SK-N-SH (cell line): ENCODE measurements at regions not wholly inside any gene's neighbourhood (a gene's known extent, or its start where the extent isn't known, plus 50 kb on each side); places are given as distances from the start of the nearest gene placed in this dataset.

Experiments used
- CTCF ChIA-PET: fragments of 300-600, 350-600 bp; formaldehyde crosslinking; extraction: SDS; loops from one replicate; lab custom pipeline; 2021; lab: Yijun Ruan, JAX
- POLR2A ChIA-PET: fragments of 350-600 bp; sonication (Branson Sonifier 250); formaldehyde crosslinking; extraction: SDS; loops from one replicate; lab custom pipeline; 2020; ENCODE audit warnings: antibody characterized with exemption, inconsistent platforms; lab: Yijun Ruan, JAX
- DNase-seq: peaks from one replicate; pipeline ENCODE4 v3.0.0; 2012
- H2AFZ ChIP-seq: fragments of 200-600 bp; sonication (generic); 2 replicates; pipeline ENCODE4 v1.8.1; 2016; ENCODE audit warnings: antibody characterized with exemption, mild to moderate bottlenecking, low read depth
- H3F3A ChIP-seq: fragments of 200-600 bp; sonication (generic); replicated peaks from 2 replicates; pipeline ENCODE3; 2016; ENCODE audit warnings: antibody characterized with exemption, mild to moderate bottlenecking; ENCODE audit not compliant: insufficient read depth
- H3K27ac ChIP-seq, 2 experiments: fragments of 200-500 bp in 1 of 2; fragments of 200-600 bp in 1 of 2; sonication (Bioruptor generic) in 1 of 2; sonication (generic), shearing (Covaris generic) in 1 of 2; 2 replicates each; pipeline versions ENCODE4 v1.5.1 to v1.6.1; 2014 to 2016; ENCODE audit warnings: low read depth in 2 of 2, inconsistent platforms in 1 of 2, low read length in 1 of 2, mild to moderate bottlenecking in 1 of 2, mixed read lengths in 1 of 2
- H3K27me3 ChIP-seq: fragments of 200-600 bp; sonication (generic), shearing (Covaris generic); 2 replicates; pipeline ENCODE4 v1.6.1; 2016; ENCODE audit warnings: mixed run types; ENCODE audit not compliant: insufficient read depth
- H3K36me3 ChIP-seq, 2 experiments: fragments of 200-500 bp in 1 of 2; fragments of 200-600 bp in 1 of 2; sonication (Bioruptor generic) in 1 of 2; sonication (generic) in 1 of 2; replicated peaks in 1 of 2; 2 replicates each; pipeline versions ENCODE3 to v1.5.1; 2014 to 2016; ENCODE audit warnings: low read length in 1 of 2, mild to moderate bottlenecking in 1 of 2; ENCODE audit not compliant: insufficient read depth in 2 of 2, control insufficient read depth in 1 of 2
- H3K4me1 ChIP-seq, 2 experiments: fragments of 200-500 bp in 1 of 2; fragments of 200-600 bp in 1 of 2; sonication (Bioruptor generic) in 1 of 2; sonication (generic), shearing (Covaris generic) in 1 of 2; 2 replicates each; pipeline versions ENCODE4 v1.5.1 to v1.6.1; 2014 to 2016; ENCODE audit warnings: low read depth in 1 of 2, low read length in 1 of 2, mixed run types in 1 of 2; ENCODE audit not compliant: insufficient read depth in 2 of 2, control insufficient read depth in 1 of 2
- H3K4me2 ChIP-seq: fragments of 200-600 bp; sonication (generic), shearing (Covaris generic); 2 replicates; pipeline ENCODE4 v1.6.1; 2017; ENCODE audit warnings: mixed run types
- H3K4me3 ChIP-seq, 2 experiments: fragments of 200-500 bp in 1 of 2; fragments of 200-600 bp in 1 of 2; sonication (Bioruptor generic) in 1 of 2; sonication (generic), shearing (Covaris generic) in 1 of 2; 2 replicates each; pipeline versions ENCODE4 v1.5.1 to v1.8.1; 2014 to 2016; ENCODE audit warnings: low read depth in 2 of 2, inconsistent platforms in 1 of 2, low read length in 1 of 2, mild to moderate bottlenecking in 1 of 2, mixed read lengths in 1 of 2, moderate library complexity in 1 of 2
- H3K79me2 ChIP-seq: fragments of 200-600 bp; sonication (generic); 2 replicates; pipeline ENCODE4 v1.8.1; 2017; ENCODE audit warnings: mild to moderate bottlenecking; ENCODE audit not compliant: insufficient read depth
- H3K9ac ChIP-seq: fragments of 200-600 bp; sonication (generic); 2 replicates; pipeline ENCODE4 v1.6.1; 2017; ENCODE audit warnings: mixed run types
- H3K9me2 ChIP-seq: fragments of 200-600 bp; sonication (generic); 2 replicates; pipeline ENCODE4 v1.6.1; 2017; ENCODE audit warnings: mixed run types
- H3K9me3 ChIP-seq: fragments of 200-600 bp; sonication (generic); 2 replicates; pipeline ENCODE4 v1.6.1; 2017; ENCODE audit warnings: mixed run types, mild to moderate bottlenecking, moderate library complexity
- H4K20me1 ChIP-seq: fragments of 200-600 bp; sonication (generic); 2 replicates; pipeline ENCODE4 v1.6.1; 2017; ENCODE audit warnings: mild to moderate bottlenecking, mixed run types; ENCODE audit not compliant: insufficient read depth
- CHD2 ChIP-seq: fragments of 150-350 bp; IDR thresholded peaks from 2 replicates; pipeline ENCODE4 v1.6.1; 2018; ENCODE audit warnings: low read length; ENCODE audit not compliant: partially characterized antibody
- ELF1 ChIP-seq: IDR thresholded peaks from 2 replicates; pipeline ENCODE4 v1.4.0; 2012
- EP300 ChIP-seq, 2 experiments: IDR thresholded peaks; 2 replicates each; pipeline versions ENCODE4 v1.4.0 to v1.6.1; 2012; ENCODE audit warnings: borderline replicate concordance in 1 of 2, low read depth in 1 of 2, low read length in 1 of 2
- EZH2phosphoT487 ChIP-seq: fragments of 200-600 bp; sonication (generic); IDR thresholded peaks from 2 replicates; pipeline ENCODE4 v1.6.1; 2017; ENCODE audit warnings: low read depth, mixed run types, mild to moderate bottlenecking, antibody characterized with exemption, moderate library complexity, borderline replicate concordance
- FOXJ3 ChIP-seq: sonication (generic); formaldehyde crosslinking; IDR thresholded peaks from 2 replicates; pipeline ENCODE4 v1.5.1; 2020; ENCODE audit warnings: mild to moderate bottlenecking, missing genetic modification reagents
- FOXM1 ChIP-seq: IDR thresholded peaks from 2 replicates; pipeline ENCODE4 v1.4.0; 2012; ENCODE audit warnings: low read depth, mild to moderate bottlenecking
- GABPA ChIP-seq: IDR thresholded peaks from 2 replicates; pipeline ENCODE4 v1.4.0; 2012; ENCODE audit warnings: low read depth, mild to moderate bottlenecking
- GATA2 ChIP-seq: sonication (generic); formaldehyde crosslinking; IDR thresholded peaks from 2 replicates; pipeline ENCODE4 v1.5.0; 2020; ENCODE audit warnings: mild to moderate bottlenecking, missing genetic modification reagents
- MEF2A ChIP-seq: IDR thresholded peaks from 2 replicates; pipeline ENCODE4 v1.4.0; 2012; ENCODE audit warnings: low read depth, borderline replicate concordance
- POLR2AphosphoS5 ChIP-seq: IDR thresholded peaks from 2 replicates; pipeline ENCODE4 v1.6.1; 2012; ENCODE audit warnings: low read depth, low read length
- RAD21 ChIP-seq: IDR thresholded peaks from 2 replicates; pipeline ENCODE4 v1.6.1; 2012; ENCODE audit warnings: mild to moderate bottlenecking, low read length
- RXRA ChIP-seq: IDR thresholded peaks from 2 replicates; pipeline ENCODE4 v1.4.0; 2012; ENCODE audit warnings: low read depth, mild to moderate bottlenecking, borderline replicate concordance
- TAF1 ChIP-seq: IDR thresholded peaks from 2 replicates; pipeline ENCODE4 v1.6.1; 2012; ENCODE audit warnings: low read depth, mild to moderate bottlenecking, low read length, moderate library complexity, borderline replicate concordance
- TEAD4 ChIP-seq: IDR thresholded peaks from 2 replicates; pipeline ENCODE4 v1.4.0; 2012; ENCODE audit warnings: mild to moderate bottlenecking, borderline replicate concordance; ENCODE audit not compliant: insufficient read depth
- YY1 ChIP-seq: IDR thresholded peaks from 2 replicates; pipeline ENCODE4 v1.4.0; 2012; ENCODE audit warnings: low read depth, mild to moderate bottlenecking
- WGBS: methylation state at CpG from one replicate; pipeline ENCODE4 v1.1.6; 2017; ENCODE audit warnings: low lambda C conversion rate; 5-methylcytosine and 5-hydroxymethylcytosine counted together
- TF ChIP-seq, protein P1 (sequence below): fragments of 150-350 bp; IDR thresholded peaks from 2 replicates; pipeline ENCODE4 v1.6.1; 2016; ENCODE audit warnings: mild to moderate bottlenecking, low read depth, low read length
- TF ChIP-seq, protein P2 (sequence below): fragments of 150-350 bp; IDR thresholded peaks from 2 replicates; pipeline ENCODE4 v1.6.1; 2017; ENCODE audit warnings: antibody characterized with exemption, low read length, low read depth, borderline replicate concordance
- TF ChIP-seq, protein P3 (sequence below): IDR thresholded peaks from 2 replicates; pipeline ENCODE4; 2012
- TF ChIP-seq, protein P4 (sequence below): IDR thresholded peaks from 2 replicates; pipeline ENCODE4 v1.4.0; 2012; ENCODE audit warnings: low read depth
- TF ChIP-seq, protein P5 (sequence below): IDR thresholded peaks from 2 replicates; pipeline ENCODE4 v1.6.1; 2012; ENCODE audit warnings: mild to moderate bottlenecking, low read depth, low read length, moderate library complexity

DNA sequence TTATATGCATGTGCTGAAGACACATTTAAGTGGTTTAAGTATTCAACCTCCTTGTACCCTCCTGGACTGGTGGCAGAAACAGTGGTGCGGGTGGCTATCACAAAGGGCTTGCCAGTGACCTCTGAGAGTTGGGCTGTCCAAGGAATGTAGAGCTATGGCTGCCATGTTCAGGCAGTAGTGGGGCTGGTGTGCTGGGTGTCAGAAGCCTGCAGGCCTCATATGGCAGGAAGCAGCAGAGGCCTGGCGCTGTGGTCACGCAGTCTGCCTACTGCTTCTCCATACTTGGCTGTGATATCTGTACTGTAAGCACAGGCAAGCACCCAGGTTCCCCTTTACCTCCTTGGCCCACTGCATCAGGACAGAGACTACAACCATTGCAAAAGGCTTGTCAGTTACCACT, 870.0 kb downstream of the LRRIQ3 start:
- Histone ChIP-seq H3K27ac (no peak overlapping the region), H3K79me2 (no peaks in the 10 kb centered on the region), H3F3A (no peaks in the 10 kb centered on the region), H3K9me3 (peaks cover 17% of the 10 kb centered on the region; the same call in 1 of the 2 replicates), H3K9ac (no peak overlapping the region), H3K4me1 (no peaks in the 10 kb centered on the region), H3K27me3 (no peaks in the 10 kb centered on the region), H2AFZ (no peak overlapping the region), H3K4me3 (no peak overlapping the region), H3K4me2 (no peak overlapping the region), H3K36me3 (no peaks in the 10 kb centered on the region), H3K9me2 (no peaks in the 10 kb centered on the region), H4K20me1 (no peaks in the 10 kb centered on the region)
- TF ChIP-seq, protein P1, sequence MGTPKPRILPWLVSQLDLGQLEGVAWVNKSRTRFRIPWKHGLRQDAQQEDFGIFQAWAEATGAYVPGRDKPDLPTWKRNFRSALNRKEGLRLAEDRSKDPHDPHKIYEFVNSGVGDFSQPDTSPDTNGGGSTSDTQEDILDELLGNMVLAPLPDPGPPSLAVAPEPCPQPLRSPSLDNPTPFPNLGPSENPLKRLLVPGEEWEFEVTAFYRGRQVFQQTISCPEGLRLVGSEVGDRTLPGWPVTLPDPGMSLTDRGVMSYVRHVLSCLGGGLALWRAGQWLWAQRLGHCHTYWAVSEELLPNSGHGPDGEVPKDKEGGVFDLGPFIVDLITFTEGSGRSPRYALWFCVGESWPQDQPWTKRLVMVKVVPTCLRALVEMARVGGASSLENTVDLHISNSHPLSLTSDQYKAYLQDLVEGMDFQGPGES: no peak
- TF ChIP-seq ELF1 (no peak), RXRA (no peak), FOXJ3 (CRISPR knock-in tag) (no peak), TAF1 (no peak), TEAD4 (no peak), RAD21 (no peak), POLR2AphosphoS5 (no peak), GABPA (no peak), CHD2 (no peak), FOXM1 (no peak), EZH2phosphoT487 (no peak), EP300 (IDR thresholded peaks at IDR 0.05; ENCODE audit: borderline replicate concordance in 1 of 2, low read depth in 1 of 2, low read length in 1 of 2) (no peak), YY1 (no peak), MEF2A (no peak), GATA2 (CRISPR knock-in tag) (no peak)
- TF ChIP-seq, protein P2, sequence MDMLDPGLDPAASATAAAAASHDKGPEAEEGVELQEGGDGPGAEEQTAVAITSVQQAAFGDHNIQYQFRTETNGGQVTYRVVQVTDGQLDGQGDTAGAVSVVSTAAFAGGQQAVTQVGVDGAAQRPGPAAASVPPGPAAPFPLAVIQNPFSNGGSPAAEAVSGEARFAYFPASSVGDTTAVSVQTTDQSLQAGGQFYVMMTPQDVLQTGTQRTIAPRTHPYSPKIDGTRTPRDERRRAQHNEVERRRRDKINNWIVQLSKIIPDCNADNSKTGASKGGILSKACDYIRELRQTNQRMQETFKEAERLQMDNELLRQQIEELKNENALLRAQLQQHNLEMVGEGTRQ: no peak
- TF ChIP-seq, protein P3, sequence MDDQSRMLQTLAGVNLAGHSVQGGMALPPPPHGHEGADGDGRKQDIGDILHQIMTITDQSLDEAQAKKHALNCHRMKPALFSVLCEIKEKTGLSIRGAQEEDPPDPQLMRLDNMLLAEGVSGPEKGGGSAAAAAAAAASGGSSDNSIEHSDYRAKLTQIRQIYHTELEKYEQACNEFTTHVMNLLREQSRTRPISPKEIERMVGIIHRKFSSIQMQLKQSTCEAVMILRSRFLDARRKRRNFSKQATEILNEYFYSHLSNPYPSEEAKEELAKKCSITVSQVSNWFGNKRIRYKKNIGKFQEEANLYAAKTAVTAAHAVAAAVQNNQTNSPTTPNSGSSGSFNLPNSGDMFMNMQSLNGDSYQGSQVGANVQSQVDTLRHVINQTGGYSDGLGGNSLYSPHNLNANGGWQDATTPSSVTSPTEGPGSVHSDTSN: no peak
- TF ChIP-seq, protein P4, sequence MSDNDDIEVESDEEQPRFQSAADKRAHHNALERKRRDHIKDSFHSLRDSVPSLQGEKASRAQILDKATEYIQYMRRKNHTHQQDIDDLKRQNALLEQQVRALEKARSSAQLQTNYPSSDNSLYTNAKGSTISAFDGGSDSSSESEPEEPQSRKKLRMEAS: no peak
- TF ChIP-seq, protein P5, sequence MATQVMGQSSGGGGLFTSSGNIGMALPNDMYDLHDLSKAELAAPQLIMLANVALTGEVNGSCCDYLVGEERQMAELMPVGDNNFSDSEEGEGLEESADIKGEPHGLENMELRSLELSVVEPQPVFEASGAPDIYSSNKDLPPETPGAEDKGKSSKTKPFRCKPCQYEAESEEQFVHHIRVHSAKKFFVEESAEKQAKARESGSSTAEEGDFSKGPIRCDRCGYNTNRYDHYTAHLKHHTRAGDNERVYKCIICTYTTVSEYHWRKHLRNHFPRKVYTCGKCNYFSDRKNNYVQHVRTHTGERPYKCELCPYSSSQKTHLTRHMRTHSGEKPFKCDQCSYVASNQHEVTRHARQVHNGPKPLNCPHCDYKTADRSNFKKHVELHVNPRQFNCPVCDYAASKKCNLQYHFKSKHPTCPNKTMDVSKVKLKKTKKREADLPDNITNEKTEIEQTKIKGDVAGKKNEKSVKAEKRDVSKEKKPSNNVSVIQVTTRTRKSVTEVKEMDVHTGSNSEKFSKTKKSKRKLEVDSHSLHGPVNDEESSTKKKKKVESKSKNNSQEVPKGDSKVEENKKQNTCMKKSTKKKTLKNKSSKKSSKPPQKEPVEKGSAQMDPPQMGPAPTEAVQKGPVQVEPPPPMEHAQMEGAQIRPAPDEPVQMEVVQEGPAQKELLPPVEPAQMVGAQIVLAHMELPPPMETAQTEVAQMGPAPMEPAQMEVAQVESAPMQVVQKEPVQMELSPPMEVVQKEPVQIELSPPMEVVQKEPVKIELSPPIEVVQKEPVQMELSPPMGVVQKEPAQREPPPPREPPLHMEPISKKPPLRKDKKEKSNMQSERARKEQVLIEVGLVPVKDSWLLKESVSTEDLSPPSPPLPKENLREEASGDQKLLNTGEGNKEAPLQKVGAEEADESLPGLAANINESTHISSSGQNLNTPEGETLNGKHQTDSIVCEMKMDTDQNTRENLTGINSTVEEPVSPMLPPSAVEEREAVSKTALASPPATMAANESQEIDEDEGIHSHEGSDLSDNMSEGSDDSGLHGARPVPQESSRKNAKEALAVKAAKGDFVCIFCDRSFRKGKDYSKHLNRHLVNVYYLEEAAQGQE: no peak
- no peak for DNase-seq
- POLR2A ChIA-PET: no interaction called here
- WGBS: 43% methylated on average over 1 of the region's 3 CpGs
- CTCF ChIA-PET: no interaction called here
